GM12874 (cell line): ENCODE measurements at regions not wholly inside any gene's neighbourhood (a gene's known extent, or its start where the extent isn't known, plus 50 kb on each side); places are given as distances from the start of the nearest gene placed in this dataset.

ENCODE experiments used
- TF ChIP-seq, protein P1 (sequence below): IDR thresholded peaks from 2 replicates; pipeline ENCODE4 v1.5.1; 2011; ENCODE audit warnings: low read depth, mild to moderate bottlenecking, control low read depth, low read length, moderate library complexity; ENCODE audit not compliant: insufficient read depth

DNA sequence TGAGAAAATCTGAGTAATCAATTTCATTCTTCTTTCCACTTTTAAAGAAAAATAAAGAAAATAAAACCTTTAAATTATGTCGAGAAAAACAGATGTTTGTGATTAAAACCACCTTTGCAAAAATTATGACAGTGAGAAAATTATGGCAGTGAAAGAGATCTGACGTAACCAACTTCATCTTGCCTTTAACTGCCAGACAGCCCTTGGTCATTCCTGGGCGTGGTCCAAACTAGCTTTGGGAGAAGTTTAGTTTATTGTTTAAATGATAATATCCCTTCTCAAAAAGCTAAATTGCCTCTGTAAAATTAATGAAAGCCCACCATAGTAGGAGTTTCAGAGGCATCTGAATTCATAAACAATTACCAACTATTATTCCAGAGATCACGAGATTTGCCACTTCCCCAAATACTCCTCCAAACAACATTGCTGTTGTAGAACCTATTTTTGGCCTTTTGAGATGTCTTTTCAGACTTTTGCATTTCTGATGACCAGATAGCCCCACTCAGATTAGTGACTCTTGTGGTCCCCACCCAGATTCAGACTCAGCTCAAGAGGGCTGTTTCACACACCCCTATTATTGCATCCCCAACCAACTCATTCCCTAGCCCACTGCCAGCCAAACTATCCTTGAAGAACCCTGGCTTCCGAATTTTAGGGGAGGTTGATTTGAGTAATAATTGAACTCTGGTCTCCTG is 664.4 kb upstream of the CBLB start:
- TF ChIP-seq, protein P1, sequence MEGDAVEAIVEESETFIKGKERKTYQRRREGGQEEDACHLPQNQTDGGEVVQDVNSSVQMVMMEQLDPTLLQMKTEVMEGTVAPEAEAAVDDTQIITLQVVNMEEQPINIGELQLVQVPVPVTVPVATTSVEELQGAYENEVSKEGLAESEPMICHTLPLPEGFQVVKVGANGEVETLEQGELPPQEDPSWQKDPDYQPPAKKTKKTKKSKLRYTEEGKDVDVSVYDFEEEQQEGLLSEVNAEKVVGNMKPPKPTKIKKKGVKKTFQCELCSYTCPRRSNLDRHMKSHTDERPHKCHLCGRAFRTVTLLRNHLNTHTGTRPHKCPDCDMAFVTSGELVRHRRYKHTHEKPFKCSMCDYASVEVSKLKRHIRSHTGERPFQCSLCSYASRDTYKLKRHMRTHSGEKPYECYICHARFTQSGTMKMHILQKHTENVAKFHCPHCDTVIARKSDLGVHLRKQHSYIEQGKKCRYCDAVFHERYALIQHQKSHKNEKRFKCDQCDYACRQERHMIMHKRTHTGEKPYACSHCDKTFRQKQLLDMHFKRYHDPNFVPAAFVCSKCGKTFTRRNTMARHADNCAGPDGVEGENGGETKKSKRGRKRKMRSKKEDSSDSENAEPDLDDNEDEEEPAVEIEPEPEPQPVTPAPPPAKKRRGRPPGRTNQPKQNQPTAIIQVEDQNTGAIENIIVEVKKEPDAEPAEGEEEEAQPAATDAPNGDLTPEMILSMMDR: no peak

DNA sequence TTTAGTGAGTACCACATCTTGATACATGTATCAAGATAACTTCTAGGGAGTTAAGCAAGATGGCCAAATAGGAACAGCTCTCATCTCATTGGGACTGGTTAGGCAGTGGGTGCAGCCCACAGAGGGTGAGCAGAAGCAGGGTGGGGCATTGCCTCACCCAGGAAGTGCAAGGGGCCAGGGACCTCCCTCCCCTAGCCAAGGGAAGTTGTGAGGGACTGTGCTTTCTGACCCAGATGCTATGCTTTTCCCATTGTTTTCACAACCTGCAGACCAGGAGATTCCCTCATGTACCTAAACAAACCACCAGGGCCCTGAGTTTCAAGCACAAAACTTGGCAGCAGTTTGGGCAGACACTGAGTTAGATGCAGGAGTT is 665.0 kb upstream of the CBLB start:
- TF ChIP-seq, protein P1: no peak

DNA sequence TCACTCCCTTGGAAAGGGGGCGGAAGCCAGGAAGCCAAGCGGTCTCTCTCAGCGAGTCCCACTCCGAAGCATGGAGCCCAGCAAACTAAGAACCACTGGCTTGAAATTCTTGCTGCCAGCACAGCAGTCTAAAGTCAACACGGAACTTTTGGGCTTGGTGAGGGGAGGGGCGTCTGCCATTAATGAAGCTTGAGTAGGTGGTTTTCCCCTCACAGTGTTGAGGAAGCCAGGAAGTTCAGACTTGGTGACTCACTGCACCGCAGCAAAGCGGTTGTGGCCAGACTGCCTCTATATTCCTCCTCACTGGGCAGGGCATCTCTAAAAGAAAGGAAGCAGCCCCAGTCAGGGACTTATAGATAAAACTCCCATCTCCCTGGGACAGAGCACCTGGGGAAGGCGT is 665.4 kb upstream of the CBLB start:
- TF ChIP-seq, protein P1: no peak

DNA sequence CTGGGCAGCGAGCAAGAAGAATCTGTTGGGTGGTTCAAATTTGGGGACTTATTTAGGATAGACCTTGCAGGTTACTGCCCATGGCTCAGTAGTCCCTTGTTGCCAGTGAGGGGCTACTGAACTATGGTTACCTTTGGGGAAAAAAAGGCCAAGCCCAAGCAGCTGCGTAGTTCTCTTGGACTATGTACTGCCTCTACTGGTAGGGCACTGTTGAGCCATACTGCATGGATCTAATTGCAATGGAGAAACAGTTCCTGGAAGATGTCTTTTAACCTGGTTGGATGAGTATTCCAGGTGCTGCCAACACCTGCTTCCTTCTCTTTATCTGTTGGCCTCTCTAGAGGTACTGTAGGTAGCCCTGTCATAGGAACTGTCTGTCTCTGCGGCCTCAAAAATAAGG is 671.9 kb upstream of the CBLB start:
- TF ChIP-seq, protein P1: no peak

DNA sequence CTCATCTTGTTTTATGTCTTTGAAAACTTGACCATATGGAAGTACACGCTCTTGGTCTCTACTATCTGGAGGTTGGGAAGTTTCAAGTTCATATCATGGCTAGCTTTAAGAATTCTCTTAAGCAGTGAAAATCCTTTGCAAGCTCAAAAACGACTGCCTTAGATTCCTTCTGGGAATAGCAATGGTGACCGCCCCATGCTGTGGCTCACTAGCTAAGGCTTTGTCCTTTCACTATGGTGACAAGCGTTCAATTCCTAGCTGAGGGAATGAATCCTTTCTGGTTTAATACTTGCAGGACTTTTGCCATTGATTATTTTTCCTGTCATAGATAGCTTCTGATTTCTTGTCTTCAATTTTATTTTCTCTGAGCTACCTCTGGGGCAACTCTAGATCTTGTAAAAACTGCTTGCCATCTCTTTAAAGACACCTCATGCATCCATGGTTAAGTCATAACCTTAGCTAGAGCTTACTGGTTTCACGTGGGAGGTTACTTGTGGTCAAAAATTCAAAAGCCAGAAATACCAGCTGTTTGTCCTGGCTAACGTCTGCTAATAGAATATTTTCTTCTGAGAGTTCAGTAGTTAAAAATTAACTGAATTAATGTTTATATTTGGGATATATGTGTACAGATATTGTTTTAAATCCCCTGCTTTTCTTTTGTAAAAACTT is 673.4 kb upstream of the CBLB start:
- TF ChIP-seq, protein P1: no peak

DNA sequence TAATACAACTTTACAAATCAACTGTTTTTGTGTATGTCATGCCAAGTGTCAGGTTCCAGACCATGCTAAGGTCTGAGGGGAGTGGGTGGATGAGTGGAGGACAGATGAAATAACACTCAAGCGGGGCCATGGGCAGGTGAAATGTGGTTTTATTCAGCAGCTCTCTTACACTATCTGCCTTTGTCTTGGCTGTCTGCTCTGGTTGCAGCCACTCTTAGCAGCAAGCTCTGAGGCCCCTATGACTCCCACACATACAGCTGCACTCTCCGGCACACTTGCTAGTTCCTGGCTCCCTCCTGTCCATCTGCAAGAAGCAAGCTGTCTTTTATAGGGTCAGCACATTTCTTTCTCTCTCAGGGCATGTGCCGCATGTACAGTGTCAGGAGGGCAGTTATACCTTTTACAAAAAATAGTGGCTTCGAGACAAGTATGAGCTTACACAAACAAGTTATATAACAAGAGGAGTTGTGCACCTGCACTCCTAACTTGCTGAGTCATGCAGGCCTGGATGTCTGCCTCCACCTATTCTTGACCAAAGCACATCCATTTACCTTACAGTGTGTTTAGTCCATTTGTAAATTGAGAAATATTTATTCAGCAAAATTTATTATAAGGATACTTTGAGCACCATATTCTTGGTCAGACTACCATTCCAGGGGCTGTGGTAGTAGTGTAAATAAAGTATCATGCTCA is 683.7 kb upstream of the CBLB start:
- TF ChIP-seq, protein P1: no peak

DNA sequence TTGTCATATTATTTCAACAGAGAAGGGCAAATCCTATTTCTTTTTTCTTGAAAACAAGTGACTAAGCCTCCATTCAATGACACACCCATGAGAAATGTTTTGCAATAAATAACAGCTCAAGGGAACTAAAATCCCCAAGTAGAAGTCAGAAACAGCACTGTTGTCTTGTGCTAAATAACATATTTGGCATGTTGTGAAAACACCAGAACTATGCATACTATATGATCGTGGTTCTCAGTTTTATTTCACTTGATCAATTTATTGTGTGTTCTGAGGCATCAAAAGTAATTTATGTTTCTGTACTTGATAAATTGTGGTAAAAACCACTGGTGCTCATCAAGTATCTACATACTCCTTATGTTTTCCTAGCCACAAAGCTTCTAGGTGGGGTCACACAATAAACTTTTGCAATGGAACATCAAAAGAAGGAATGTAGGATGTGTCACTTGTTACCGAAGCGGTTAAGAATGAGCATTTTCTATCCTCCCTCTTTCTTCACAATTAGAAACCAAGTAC is 691.7 kb upstream of the CBLB start:
- TF ChIP-seq, protein P1: no peak
